IMR-90 (cell line): ENCODE measurements at regions not wholly inside any gene's neighbourhood (a gene's known extent, or its start where the extent isn't known, plus 50 kb on each side); places are given as distances from the start of the nearest gene placed in this dataset.

Experiments
- ATAC-seq: fragments of 200-7000 bp; cut with Tn5 transposase; 2 replicates; pipeline ENCODE4 v1.9.1; 2020; ENCODE audit warnings: low read depth, mild to moderate bottlenecking, moderate library complexity
- BruUV-seq: library from RNA; stranded (reverse); fragments of 400-500 nt; replicated peaks from 2 replicates; lab custom pipeline; 2021; lab: Mats Ljungman, UMichigan
- CTCF ChIA-PET: fragments of 300-600 bp; formaldehyde crosslinking; extraction: SDS; loops from one replicate; lab custom pipeline; 2021; ENCODE audit warnings: antibody characterized with exemption; lab: Yijun Ruan, JAX
- POLR2A ChIA-PET: fragments of 300-600 bp; sonication (Branson Sonifier 250); formaldehyde crosslinking; loops from one replicate; lab custom pipeline; 2022; ENCODE audit warnings: antibody characterized with exemption; ENCODE audit not compliant: unreplicated experiment; lab: Charles Lee
- DNase-seq: peaks from one replicate; pipeline ENCODE4 v3.0.0; 2013
- H2AFZ ChIP-seq: replicated peaks from 2 replicates; pipeline ENCODE3; 2013; ENCODE audit warnings: low read length, mild to moderate bottlenecking; ENCODE audit not compliant: poor library complexity
- H2AK5ac ChIP-seq: 2 replicates; pipeline ENCODE4 v1.6.1; 2013; ENCODE audit warnings: low read depth, low read length, inconsistent platforms
- H2AK9ac ChIP-seq: replicated peaks from 2 replicates; pipeline ENCODE3; 2013; ENCODE audit warnings: mild to moderate bottlenecking, low read depth, low read length, moderate library complexity; ENCODE audit not compliant: poor library complexity
- H2BK120ac ChIP-seq: 2 replicates; pipeline ENCODE4 v1.6.1; 2013; ENCODE audit warnings: low read depth, low read length, inconsistent platforms
- H2BK15ac ChIP-seq: 3 replicates; pipeline ENCODE4 v1.6.1; 2013; ENCODE audit warnings: low read depth, low read length, inconsistent platforms
- H2BK20ac ChIP-seq: 2 replicates; pipeline ENCODE4 v1.6.1; 2013; ENCODE audit warnings: low read depth, mild to moderate bottlenecking, inconsistent platforms, low read length, moderate library complexity
- H2BK5ac ChIP-seq: 2 replicates; pipeline ENCODE4 v1.6.1; 2013; ENCODE audit warnings: mild to moderate bottlenecking, low read depth, low read length, inconsistent platforms; ENCODE audit not compliant: poor library complexity, severe bottlenecking
- H3K14ac ChIP-seq: replicated peaks from 2 replicates; pipeline ENCODE4 v1.6.1; 2013; ENCODE audit warnings: low read depth, low read length, inconsistent platforms
- H3K18ac ChIP-seq: 2 replicates; pipeline ENCODE4 v1.6.1; 2013; ENCODE audit warnings: low read depth, low read length, control low read depth
- H3K23ac ChIP-seq: 2 replicates; pipeline ENCODE4 v1.6.1; 2013; ENCODE audit warnings: low read depth, low read length, inconsistent platforms
- H3K27ac ChIP-seq: 2 replicates; pipeline ENCODE4 v1.5.1; 2013; ENCODE audit warnings: mild to moderate bottlenecking, control low read depth, low read length; ENCODE audit not compliant: insufficient read depth
- H3K27me3 ChIP-seq: 2 replicates; pipeline ENCODE4 v1.6.1; 2013; ENCODE audit warnings: low read length; ENCODE audit not compliant: control insufficient read depth, insufficient read depth
- H3K36me3 ChIP-seq: 2 replicates; pipeline ENCODE4 v1.6.1; 2013; ENCODE audit warnings: low read length, mixed read lengths; ENCODE audit not compliant: control insufficient read depth, insufficient read depth
- H3K4ac ChIP-seq: 2 replicates; pipeline ENCODE4 v1.6.1; 2013; ENCODE audit warnings: low read depth, low read length, inconsistent platforms
- H3K4me1 ChIP-seq: 2 replicates; pipeline ENCODE4 v1.6.1; 2013; ENCODE audit warnings: low read length, mixed read lengths; ENCODE audit not compliant: control insufficient read depth, insufficient read depth
- H3K4me2 ChIP-seq: 2 replicates; pipeline ENCODE4 v1.6.1; 2013; ENCODE audit warnings: low read depth, mild to moderate bottlenecking, control low read depth, low read length, moderate library complexity
- H3K4me3 ChIP-seq: 2 replicates; pipeline ENCODE4 v1.5.1; 2013; ENCODE audit warnings: low read depth, mild to moderate bottlenecking, control low read depth, low read length, moderate library complexity; ENCODE audit not compliant: insufficient read depth
- H3K56ac ChIP-seq: 2 replicates; pipeline ENCODE4 v1.6.1; 2013; ENCODE audit warnings: low read length, inconsistent platforms; ENCODE audit not compliant: insufficient read depth; ENCODE audit errors: extremely low read depth
- H3K79me1 ChIP-seq, 2 experiments: 2 replicates each; pipeline ENCODE4 v1.6.1; 2013; ENCODE audit warnings: low read length in 2 of 2, inconsistent platforms in 1 of 2, low read depth in 1 of 2
- H3K9ac ChIP-seq: 2 replicates; pipeline ENCODE4 v1.6.1; 2013; ENCODE audit warnings: low read depth, low read length, control low read depth
- H3K9me1 ChIP-seq: 2 replicates; pipeline ENCODE4 v1.6.1; 2013; ENCODE audit warnings: low read length, inconsistent platforms; ENCODE audit not compliant: insufficient read depth
- H3K9me3 ChIP-seq: 2 replicates; pipeline ENCODE4 v1.6.1; 2013; ENCODE audit warnings: low read length; ENCODE audit not compliant: control insufficient read depth, insufficient read depth
- H4K20me1 ChIP-seq: 2 replicates; pipeline ENCODE4 v1.6.1; 2013; ENCODE audit warnings: low read length, inconsistent platforms; ENCODE audit not compliant: insufficient read depth
- H4K5ac ChIP-seq: 2 replicates; pipeline ENCODE4 v1.6.1; 2013; ENCODE audit warnings: mild to moderate bottlenecking, low read depth, low read length, control low read depth
- H4K8ac ChIP-seq, 2 experiments: 2 replicates each; pipeline ENCODE4 v1.6.1; 2013; ENCODE audit warnings: low read depth in 2 of 2, low read length in 2 of 2, control low read depth in 1 of 2, inconsistent platforms in 1 of 2
- H4K91ac ChIP-seq: 2 replicates; pipeline ENCODE4 v1.6.1; 2013; ENCODE audit warnings: low read depth, low read length, inconsistent platforms; ENCODE audit not compliant: insufficient read depth
- BHLHE40 ChIP-seq: fragments of 150-350 bp; IDR thresholded peaks from 2 replicates; pipeline ENCODE4 v1.6.1; 2016; ENCODE audit warnings: mild to moderate bottlenecking, low read depth, low read length
- CEBPB ChIP-seq: IDR thresholded peaks from 2 replicates; pipeline ENCODE4 v1.6.1; 2012; ENCODE audit warnings: low read depth, low read length, improper control_type of control experiment
- CHD1 ChIP-seq: IDR thresholded peaks from 2 replicates; pipeline ENCODE4 v1.6.1; 2012; ENCODE audit warnings: low read depth, low read length, improper control_type of control experiment
- CTCF ChIP-seq: conservative IDR thresholded peaks from 2 replicates; pipeline ENCODE4 v1.5.1; 2012; ENCODE audit warnings: mild to moderate bottlenecking, low read depth, low read length, improper control_type of control experiment
- ELK1 ChIP-seq: fragments of 150-350 bp; IDR thresholded peaks from 2 replicates; pipeline ENCODE4 v1.6.1; 2016; ENCODE audit warnings: low read depth, mild to moderate bottlenecking, low read length, moderate library complexity, borderline replicate concordance
- FOS ChIP-seq: fragments of 150-350 bp; IDR thresholded peaks from 2 replicates; pipeline ENCODE4 v1.6.1; 2016; ENCODE audit warnings: low read depth, low read length
- MAFK ChIP-seq: IDR thresholded peaks from 2 replicates; pipeline ENCODE4 v1.6.1; 2012; ENCODE audit warnings: low read depth, low read length, improper control_type of control experiment
- MAZ ChIP-seq: IDR thresholded peaks from 2 replicates; pipeline ENCODE4 v1.6.1; 2012; ENCODE audit warnings: low read depth, mild to moderate bottlenecking, low read length, improper control_type of control experiment, moderate library complexity, borderline replicate concordance
- MXI1 ChIP-seq: IDR thresholded peaks from 2 replicates; pipeline ENCODE4 v1.6.1; 2012; ENCODE audit warnings: low read depth, mild to moderate bottlenecking, low read length, moderate library complexity, borderline replicate concordance
- NFE2L2 ChIP-seq: fragments of 150-350 bp; IDR thresholded peaks from 2 replicates; pipeline ENCODE4 v1.6.1; 2016; ENCODE audit warnings: low read depth, mild to moderate bottlenecking, low read length
- POLR2A ChIP-seq: IDR thresholded peaks from 2 replicates; pipeline ENCODE4 v1.6.1; 2012; ENCODE audit warnings: mild to moderate bottlenecking, low read depth, low read length
- RAD21 ChIP-seq: IDR thresholded peaks from 2 replicates; pipeline ENCODE4 v1.6.1; 2012; ENCODE audit warnings: low read length, improper control_type of control experiment
- RCOR1 ChIP-seq: IDR thresholded peaks from 2 replicates; pipeline ENCODE4 v1.6.1; 2012; ENCODE audit warnings: mild to moderate bottlenecking, low read length, improper control_type of control experiment; ENCODE audit not compliant: insufficient replicate concordance
- RFX5 ChIP-seq: IDR thresholded peaks from 2 replicates; pipeline ENCODE4 v1.8.0; 2012; ENCODE audit warnings: low read depth, mild to moderate bottlenecking, low read length, moderate library complexity
- SMC3 ChIP-seq: fragments of 150-350 bp; IDR thresholded peaks from 2 replicates; pipeline ENCODE4 v1.6.1; 2016; ENCODE audit warnings: low read depth, mild to moderate bottlenecking, antibody characterized with exemption, low read length, moderate library complexity
- WGBS, 2 experiments: methylation state at CpG; one replicate each; pipeline versions ENCODE4 v1.1.5 to v1.1.7; 2013; ENCODE audit warnings: missing lambda C conversion rate in 2 of 2; ENCODE audit not compliant: insufficient read length in 1 of 2; ENCODE audit errors: extremely low coverage in 2 of 2; 5-methylcytosine and 5-hydroxymethylcytosine counted together
- dilution Hi-C: fragments of 300-500 bp; cut with HindIII; formaldehyde crosslinking; loops from one replicate; pipeline ENCODE4 v1.14.3; 2018; ENCODE audit warnings: low sequenced_read_pairs; ENCODE audit not compliant: unreplicated experiment
- in situ Hi-C: fragments of 300-500 bp; cut with MboI; formaldehyde crosslinking; loops from 3 replicates; pipeline ENCODE4 v1.14.3; 2019; ENCODE audit warnings: low sequenced_read_pairs, inconsistent platforms, mixed read lengths
- intact Hi-C: fragments of 100-400 bp; cut with micrococcal nuclease; formaldehyde crosslinking; loops from 2 replicates; pipeline ENCODE4 v1.10.0; 2022
- TF ChIP-seq, protein P1 (sequence below): fragments of 150-350 bp; IDR thresholded peaks from 2 replicates; pipeline ENCODE4 v1.6.1; 2017; ENCODE audit warnings: mild to moderate bottlenecking, antibody characterized with exemption, low read length, low read depth

GRCh38 chr3:194022052-194022451 lies 113.9 kb upstream of the HES1 start:
- no peak overlapping the region for H2AK9ac ChIP-seq
- BruUV-seq = no TSS peak
- no peak overlapping the region for H2BK120ac ChIP-seq
- H3K36me3 ChIP-seq = no peaks in the 10 kb centered on the region
- no peaks in the 10 kb centered on the region; the same call in 1 of the 2 replicates for H3K9me1 ChIP-seq
- no peak overlapping the region for H4K5ac ChIP-seq
- no peak overlapping the region for H2AK5ac ChIP-seq
- H2AFZ ChIP-seq = no peak overlapping the region
- intact Hi-C loops (no loop called here), in situ Hi-C loops (no loop called here), dilution Hi-C loops (no loop called here)
- H2BK15ac ChIP-seq = no peak overlapping the region
- no peak overlapping the region for H3K56ac ChIP-seq
- H3K14ac ChIP-seq = no peak overlapping the region
- H3K79me1 ChIP-seq = no peaks in the 10 kb centered on the region
- no peak for ATAC-seq
- WGBS, 2 experiments = no CpG with 5 or more reads among the region's 2 CpGs
- no peak overlapping the region for H3K4me2 ChIP-seq
- no peak overlapping the region for H4K91ac ChIP-seq
- H3K27me3 ChIP-seq = peaks cover 35% of the 10 kb centered on the region
- no peak overlapping the region for H3K4ac ChIP-seq
- H2BK5ac ChIP-seq = no peak overlapping the region
- TF ChIP-seq MAZ (no peak), POLR2A (no peak), CHD1 (no peak), FOS (no peak), BHLHE40 (no peak), CTCF (no peak), CEBPB (no peak), RFX5 (no peak), RCOR1 (no peak), RAD21 (no peak), MXI1 (no peak), MAFK (no peak), NFE2L2 (no peak), ELK1 (no peak), SMC3 (no peak)
- TF ChIP-seq, protein P1, sequence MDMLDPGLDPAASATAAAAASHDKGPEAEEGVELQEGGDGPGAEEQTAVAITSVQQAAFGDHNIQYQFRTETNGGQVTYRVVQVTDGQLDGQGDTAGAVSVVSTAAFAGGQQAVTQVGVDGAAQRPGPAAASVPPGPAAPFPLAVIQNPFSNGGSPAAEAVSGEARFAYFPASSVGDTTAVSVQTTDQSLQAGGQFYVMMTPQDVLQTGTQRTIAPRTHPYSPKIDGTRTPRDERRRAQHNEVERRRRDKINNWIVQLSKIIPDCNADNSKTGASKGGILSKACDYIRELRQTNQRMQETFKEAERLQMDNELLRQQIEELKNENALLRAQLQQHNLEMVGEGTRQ = no peak
- CTCF ChIA-PET = no interaction called here
- H3K27ac ChIP-seq = no peak overlapping the region
- H3K4me1 ChIP-seq = no peaks in the 10 kb centered on the region
- H3K9me3 ChIP-seq = no peaks in the 10 kb centered on the region
- H4K20me1 ChIP-seq = no peaks in the 10 kb centered on the region
- DNase-seq = no peak
- no peak overlapping the region for H3K4me3 ChIP-seq
- POLR2A ChIA-PET = no interaction called here
- H2BK20ac ChIP-seq = no peak overlapping the region
- H3K9ac ChIP-seq = no peak overlapping the region
- H4K8ac ChIP-seq = no peak overlapping the region
- no peak overlapping the region for H3K23ac ChIP-seq
- H3K18ac ChIP-seq = no peak overlapping the region
